RPMI8226 (cell line): ENCODE measurements at regions not wholly inside any gene's neighbourhood (a gene's known extent, or its start where the extent isn't known, plus 50 kb on each side); places are given as distances from the start of the nearest gene placed in this dataset.
A peak's percentile ranks its signal among the peaks of the same experiment; 100 is the strongest.
"Not testable (repeated sequence)": the region's sequence is repeated elsewhere in the genome, so short reads cannot be mapped to it uniquely, and the experiment has no call there.

Source experiments
- DNase-seq: peaks from one replicate; pipeline ENCODE4 v3.0.0-alpha.2; 2015

- DNase-seq, result no peak
Measured at GRCh38 chr7:69070476-69070875, 527.8 kb upstream of the AUTS2 start.

- no peak for DNase-seq
Measured at GRCh38 chr7:69076566-69076965, 521.7 kb upstream of the AUTS2 start.

- peak; percentile 64 for DNase-seq
Measured at GRCh38 chr7:69078997-69079769, 519.1 kb upstream of the AUTS2 start.

- not testable (repeated sequence) for DNase-seq
Measured at GRCh38 chr7:69087281-69087680, 511.0 kb upstream of the AUTS2 start.

- no peak for DNase-seq
Measured at GRCh38 chr7:69088185-69088584, 510.1 kb upstream of the AUTS2 start.

- no peak for DNase-seq
Measured at GRCh38 chr7:69090936-69091335, 507.3 kb upstream of the AUTS2 start.

GRCh38 chr7:69091521-69091920 is 506.8 kb upstream of the AUTS2 start:
- DNase-seq, result no peak

GRCh38 chr7:69095127-69095526 is 503.1 kb upstream of the AUTS2 start:
- DNase-seq, result no peak

GRCh38 chr7:69095649-69096048 is 502.6 kb upstream of the AUTS2 start:
- no peak for DNase-seq

GRCh38 chr7:69104023-69104422 is 494.3 kb upstream of the AUTS2 start:
- no peak for DNase-seq

- no peak for DNase-seq
Measured at GRCh38 chr7:69105092-69105491, 493.2 kb upstream of the AUTS2 start.

GRCh38 chr7:69105981-69106380 is 492.3 kb upstream of the AUTS2 start:
- peak; percentile 67 for DNase-seq

GRCh38 chr7:69106449-69106848 is 491.8 kb upstream of the AUTS2 start:
- DNase-seq, result not testable (repeated sequence)

- not testable (repeated sequence) for DNase-seq
Measured at GRCh38 chr7:69106946-69107345, 491.3 kb upstream of the AUTS2 start.

GRCh38 chr7:69108097-69108496 is 490.2 kb upstream of the AUTS2 start:
- DNase-seq, result peak; percentile 85

GRCh38 chr7:69109246-69109645 is 489.0 kb upstream of the AUTS2 start:
- DNase-seq, result peak; percentile 90

- DNase-seq, result no peak
Measured at GRCh38 chr7:69109879-69110278, 488.4 kb upstream of the AUTS2 start.

- no peak for DNase-seq
Measured at GRCh38 chr7:69110450-69111050, 487.7 kb upstream of the AUTS2 start.

- DNase-seq, result no peak
Measured at GRCh38 chr7:69114374-69114773, 483.9 kb upstream of the AUTS2 start.

- no peak for DNase-seq
Measured at GRCh38 chr7:69115788-69116187, 482.5 kb upstream of the AUTS2 start.

- DNase-seq, result not testable (repeated sequence)
Measured at GRCh38 chr7:69116196-69116595, 482.1 kb upstream of the AUTS2 start.

GRCh38 chr7:69122953-69123352 is 475.3 kb upstream of the AUTS2 start:
- DNase-seq, result peak; percentile 65

GRCh38 chr7:69126896-69127479 is 471.3 kb upstream of the AUTS2 start:
- peak; percentile 64 for DNase-seq

- no peak for DNase-seq
Measured at GRCh38 chr7:69129524-69129923, 468.8 kb upstream of the AUTS2 start.
